Mesenchymal stem cell (in vitro differentiated cells and primary cell): ENCODE measurements at regions not wholly inside any gene's neighbourhood (a gene's known extent, or its start where the extent isn't known, plus 50 kb on each side); places are given as distances from the start of the nearest gene placed in this dataset.

Experiments used
- DNase-seq: peaks from one replicate; pipeline ENCODE4 v3.0.0-alpha.2; 2013
- H2AFZ ChIP-seq: one replicate; pipeline ENCODE4 v1.6.1; 2013; ENCODE audit warnings: low read depth, mild to moderate bottlenecking, control low read depth, inconsistent platforms, low read length, moderate library complexity
- H2AK5ac ChIP-seq: 2 replicates; pipeline ENCODE4 v1.6.1; 2013; ENCODE audit warnings: low read length, moderate library complexity, mild to moderate bottlenecking, inconsistent platforms; ENCODE audit not compliant: severe bottlenecking
- H2BK120ac ChIP-seq: one replicate; pipeline ENCODE4 v1.6.1; 2013; ENCODE audit warnings: low read depth, mild to moderate bottlenecking, inconsistent platforms, low read length, moderate library complexity
- H2BK12ac ChIP-seq, 2 experiments: one replicate each; pipeline ENCODE4 v1.6.1; 2013; ENCODE audit warnings: inconsistent platforms in 2 of 2, low read length in 2 of 2, mild to moderate bottlenecking in 2 of 2, moderate library complexity in 2 of 2, control low read depth in 1 of 2
- H2BK15ac ChIP-seq: one replicate; pipeline ENCODE4 v1.6.1; 2013; ENCODE audit warnings: mild to moderate bottlenecking, low read depth, inconsistent platforms; ENCODE audit not compliant: poor library complexity, severe bottlenecking
- H2BK5ac ChIP-seq: 2 replicates; pipeline ENCODE4 v1.6.1; 2013; ENCODE audit warnings: low read depth, mild to moderate bottlenecking, low read length, control low read depth, inconsistent platforms; ENCODE audit not compliant: poor library complexity, severe bottlenecking
- H3K14ac ChIP-seq, 2 experiments: one replicate each; pipeline ENCODE4 v1.6.1; 2013; ENCODE audit warnings: inconsistent platforms in 2 of 2, low read length in 2 of 2, control low read depth in 1 of 2, mild to moderate bottlenecking in 1 of 2, moderate library complexity in 1 of 2
- H3K18ac ChIP-seq, 2 experiments: one replicate each; pipeline ENCODE4 v1.6.1; 2013; ENCODE audit warnings: inconsistent platforms in 2 of 2, low read length in 2 of 2, control low read depth in 1 of 2, low read depth in 1 of 2, mild to moderate bottlenecking in 1 of 2
- H3K23ac ChIP-seq, 2 experiments: one replicate each; pipeline ENCODE4 v1.6.1; 2013; ENCODE audit warnings: inconsistent platforms in 2 of 2, low read length in 2 of 2, mild to moderate bottlenecking in 2 of 2, moderate library complexity in 2 of 2, control low read depth in 1 of 2
- H3K27ac ChIP-seq: 2 replicates; pipeline ENCODE4 v1.5.1; 2013; ENCODE audit warnings: mild to moderate bottlenecking, moderate library complexity, low read length, control low read depth, inconsistent platforms; ENCODE audit not compliant: poor library complexity, severe bottlenecking
- H3K27me3 ChIP-seq, 2 experiments: 2 replicates each; pipeline versions ENCODE4 v1.6.1 to v1.7.0; 2013; ENCODE audit warnings: low read length in 2 of 2, mild to moderate bottlenecking in 2 of 2, moderate library complexity in 2 of 2, control low read depth in 1 of 2, inconsistent platforms in 1 of 2; ENCODE audit not compliant: control insufficient read depth in 1 of 2, insufficient read depth in 1 of 2
- H3K36me3 ChIP-seq, 2 experiments: 2 replicates each; pipeline versions ENCODE4 v1.6.1 to v1.7.0; 2013; ENCODE audit warnings: low read length in 2 of 2, control low read depth in 1 of 2, inconsistent platforms in 1 of 2, low read depth in 1 of 2, mild to moderate bottlenecking in 1 of 2; ENCODE audit not compliant: insufficient read depth in 2 of 2, control insufficient read depth in 1 of 2
- H3K4ac ChIP-seq, 2 experiments: one replicate each; pipeline ENCODE4 v1.6.1; 2013; ENCODE audit warnings: inconsistent platforms in 2 of 2, low read length in 2 of 2, mild to moderate bottlenecking in 2 of 2, moderate library complexity in 2 of 2, control low read depth in 1 of 2, low read depth in 1 of 2
- H3K4me1 ChIP-seq: 2 replicates; pipeline ENCODE4 v1.6.1; 2013; ENCODE audit warnings: low read depth, low read length, control low read depth; ENCODE audit not compliant: control insufficient read depth, insufficient read depth
- H3K4me2 ChIP-seq: 2 replicates; pipeline ENCODE4 v1.6.1; 2013; ENCODE audit warnings: low read length, mild to moderate bottlenecking, inconsistent platforms; ENCODE audit not compliant: poor library complexity, severe bottlenecking
- H3K4me3 ChIP-seq, 2 experiments: 2 replicates each; pipeline versions ENCODE4 v1.5.1 to v1.7.0; 2013; ENCODE audit warnings: low read length in 2 of 2, mild to moderate bottlenecking in 2 of 2, control low read depth in 1 of 2, low read depth in 1 of 2; ENCODE audit not compliant: insufficient read depth in 1 of 2
- H3K79me1 ChIP-seq: replicated peaks from 2 replicates; pipeline ENCODE4 v1.6.1; 2013; ENCODE audit warnings: mild to moderate bottlenecking, control low read depth, low read length, inconsistent platforms; ENCODE audit not compliant: poor library complexity, severe bottlenecking
- H3K9ac ChIP-seq: 2 replicates; pipeline ENCODE4 v1.7.0; 2013; ENCODE audit warnings: mild to moderate bottlenecking, low read length, moderate library complexity
- H3K9me3 ChIP-seq: 2 replicates; pipeline ENCODE4 v1.7.0; 2013; ENCODE audit warnings: mild to moderate bottlenecking, low read length; ENCODE audit not compliant: control insufficient read depth
- H4K8ac ChIP-seq: one replicate; pipeline ENCODE4 v1.6.1; 2013; ENCODE audit warnings: inconsistent platforms, mild to moderate bottlenecking, low read length, moderate library complexity
- H4K91ac ChIP-seq: one replicate; pipeline ENCODE4 v1.6.1; 2013; ENCODE audit warnings: mild to moderate bottlenecking, low read length, inconsistent platforms
- WGBS: methylation state at CpG from one replicate; pipeline ENCODE4 v1.1.7; 2013; ENCODE audit warnings: mixed read lengths; 5-methylcytosine and 5-hydroxymethylcytosine counted together

DNA sequence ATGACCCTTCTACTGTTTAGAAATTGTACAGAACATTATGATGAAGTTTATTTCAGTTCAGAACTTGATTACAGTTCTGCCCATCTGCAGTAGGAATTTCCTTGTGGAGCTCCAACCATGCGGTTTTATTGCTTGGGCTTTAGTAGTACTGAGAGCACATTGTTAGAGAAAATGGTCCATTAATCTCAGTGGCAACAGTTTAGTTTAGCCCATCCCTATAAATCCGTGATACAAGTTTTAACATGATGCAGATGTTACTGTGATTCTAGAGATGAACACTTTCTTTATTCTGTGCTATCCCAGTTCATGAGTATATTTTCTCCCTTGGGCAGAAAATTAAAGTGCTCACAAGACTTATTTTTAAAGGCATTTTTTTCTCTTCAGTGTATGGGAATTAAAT, 84.8 kb upstream of the FZD8 start:
- Histone ChIP-seq H3K4me1 (no peaks in the 10 kb centered on the region), H3K36me3 (no peaks in the 10 kb centered on the region), H3K9ac (no peak overlapping the region), H3K9me3 (no peaks in the 10 kb centered on the region), H3K4me2 (no peak overlapping the region), H3K4me3 (no peak overlapping the region), H4K91ac (no peak overlapping the region), H3K27me3 (peaks cover 4 to 13% of the 10 kb centered on the region in 2 experiments), H3K23ac (no peak overlapping the region), H3K14ac (no peak overlapping the region), H2BK12ac (no peak overlapping the region), H3K27ac (no peak overlapping the region), H3K4ac (no peak overlapping the region), H3K18ac (no peak overlapping the region), H3K79me1 (no peaks in the 10 kb centered on the region), H2AFZ (no peak overlapping the region), H4K8ac (no peak overlapping the region), H2BK120ac (no peak overlapping the region), H2BK15ac (no peak overlapping the region), H2AK5ac (no peak overlapping the region), H2BK5ac (no peak overlapping the region)
- DNase-seq, result no peak
- 69% methylated on average over 1 of the region's 2 CpGs for WGBS

DNA sequence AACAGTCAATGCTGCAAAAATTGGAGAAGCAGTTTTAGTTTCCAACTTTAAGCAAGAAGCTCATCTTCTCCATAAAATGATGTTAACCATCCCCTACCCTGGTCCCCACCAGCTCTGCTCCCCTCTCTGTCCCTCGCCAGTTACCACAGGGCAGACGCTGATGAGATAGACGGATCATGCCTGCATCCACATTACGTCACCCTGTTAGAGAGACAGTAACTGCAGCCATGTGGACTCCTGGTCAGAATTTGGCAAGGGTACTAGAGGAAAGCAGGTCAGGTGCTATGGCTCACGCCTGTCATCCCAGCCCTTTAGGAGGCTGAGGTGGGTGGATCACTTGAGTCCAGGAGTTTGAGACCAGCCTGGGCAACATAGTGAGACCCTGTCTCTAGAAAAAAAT, 81.9 kb upstream of the FZD8 start:
- Histone ChIP-seq H2BK15ac (no peak overlapping the region), H3K27me3 (peaks cover 7 to 13% of the 10 kb centered on the region in 2 experiments), H2BK5ac (no peak overlapping the region), H4K91ac (no peak overlapping the region), H3K9me3 (no peaks in the 10 kb centered on the region), H3K4me2 (no peak overlapping the region), H3K4ac (no peak overlapping the region), H3K4me3 (no peak overlapping the region), H3K9ac (no peak overlapping the region), H4K8ac (no peak overlapping the region), H3K36me3 (no peaks in the 10 kb centered on the region), H2AK5ac (no peak overlapping the region), H3K23ac (no peak overlapping the region), H3K14ac (peak overlapping the region in 1 of 2 experiments; percentile 18), H3K79me1 (no peaks in the 10 kb centered on the region), H2BK120ac (no peak overlapping the region), H3K18ac (no peak overlapping the region), H3K4me1 (no peaks in the 10 kb centered on the region), H3K27ac (no peak overlapping the region), H2BK12ac (no peak overlapping the region), H2AFZ (no peak overlapping the region)
- DNase-seq, result no peak
- 90% methylated on average over 5 of the region's 5 CpGs for WGBS

DNA sequence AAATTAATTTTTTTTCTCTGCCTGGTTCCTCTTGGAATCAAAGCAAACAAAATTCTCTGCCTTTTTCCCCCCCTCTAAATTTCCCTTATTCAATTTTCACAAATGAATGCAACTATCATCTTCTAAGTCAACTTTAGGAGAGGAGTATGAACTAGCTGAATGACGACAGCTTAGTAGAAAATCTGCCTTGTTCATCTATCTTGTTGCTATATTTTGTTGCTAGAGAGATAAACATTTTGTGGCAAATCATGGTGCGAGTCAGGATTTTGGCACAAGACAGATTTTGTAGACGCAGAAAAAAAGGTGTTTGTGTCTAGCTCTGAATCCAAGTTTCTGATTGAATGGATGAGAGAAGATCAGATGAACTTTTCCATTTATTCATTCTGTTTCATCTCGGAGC, 81.0 kb upstream of the FZD8 start:
- 96% methylated on average over 4 of the region's 4 CpGs for WGBS
- Histone ChIP-seq H3K4me2 (no peak overlapping the region), H2AFZ (no peak overlapping the region), H2AK5ac (no peak overlapping the region), H3K9me3 (no peaks in the 10 kb centered on the region), H3K79me1 (no peaks in the 10 kb centered on the region), H4K8ac (no peak overlapping the region), H2BK5ac (no peak overlapping the region), H4K91ac (no peak overlapping the region), H2BK15ac (no peak overlapping the region), H2BK120ac (no peak overlapping the region), H3K4me3 (no peak overlapping the region), H3K27me3 (peaks cover 8 to 13% of the 10 kb centered on the region in 2 experiments), H3K4ac (no peak overlapping the region), H3K9ac (no peak overlapping the region), H3K4me1 (no peaks in the 10 kb centered on the region), H3K36me3 (no peaks in the 10 kb centered on the region), H3K23ac (no peak overlapping the region), H3K18ac (no peak overlapping the region), H2BK12ac (no peak overlapping the region), H3K27ac (no peak overlapping the region), H3K14ac (no peak overlapping the region)
- DNase-seq, result no peak

DNA sequence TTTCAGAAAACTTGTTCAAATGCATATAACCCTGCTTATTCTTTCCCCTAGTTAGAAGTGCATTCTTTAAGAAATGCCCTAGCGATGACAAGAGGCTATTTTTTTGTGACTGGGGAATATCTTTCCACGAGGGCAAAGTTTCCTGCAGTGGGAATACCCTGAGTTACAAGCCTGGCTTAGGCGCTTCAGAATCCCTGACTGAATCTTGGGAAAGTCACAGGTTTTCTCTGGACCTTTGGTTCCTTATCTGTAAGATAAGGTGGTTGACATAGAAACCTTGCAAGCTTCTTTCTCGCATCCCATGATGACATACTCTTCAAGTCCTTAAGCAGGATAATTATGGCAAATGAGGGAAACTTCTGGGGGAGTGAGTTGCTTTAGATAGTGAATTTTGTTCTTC, 80.5 kb upstream of the FZD8 start:
- no peak overlapping the region for H3K23ac ChIP-seq

More for the DNA sequence above, 80.5 kb upstream of the FZD8 start:
- no peak overlapping the region for H3K4me3 ChIP-seq
- no peak overlapping the region for H3K18ac ChIP-seq
- H2BK12ac ChIP-seq, result no peak overlapping the region
- H3K14ac ChIP-seq, result no peak overlapping the region
- no peak overlapping the region for H4K91ac ChIP-seq
- no peak overlapping the region for H3K4me2 ChIP-seq
- no peaks in the 10 kb centered on the region for H3K4me1 ChIP-seq
- H2BK120ac ChIP-seq, result no peak overlapping the region
- no peak overlapping the region for H2BK15ac ChIP-seq
- H2AK5ac ChIP-seq, result no peak overlapping the region
- H3K27me3 ChIP-seq, result peaks cover 8 to 13% of the 10 kb centered on the region in 2 experiments
- H3K27ac ChIP-seq, result no peak overlapping the region
- no peak overlapping the region for H3K9ac ChIP-seq
- H2AFZ ChIP-seq, result no peak overlapping the region
- WGBS, result 68% methylated on average over 3 of the region's 4 CpGs
- no peak overlapping the region for H4K8ac ChIP-seq
- H3K79me1 ChIP-seq, result no peaks in the 10 kb centered on the region
- no peaks in the 10 kb centered on the region for H3K9me3 ChIP-seq
- no peak overlapping the region for H2BK5ac ChIP-seq
- H3K36me3 ChIP-seq, result no peaks in the 10 kb centered on the region
- H3K4ac ChIP-seq, result no peak overlapping the region
- no peak for DNase-seq
